ENCODE measurements at regions not wholly inside any gene's neighbourhood (a gene's known extent, or its start where the extent isn't known, plus 50 kb on each side); places are given as distances from the start of the nearest gene placed in this dataset.

- H3K4me2 ChIP-seq = no peak overlapping the region
- WGBS (ENCODE audit: low lambda C conversion rate) = 29% methylated on average over 11 of the region's 11 CpGs
- no peak for DNase-seq
- no peaks in the 10 kb centered on the region for H3K36me3 ChIP-seq (replicated peaks in 1 of 2; ENCODE audit: control insufficient read depth in 1 of 2, insufficient read depth in 2 of 2, low read length in 1 of 2)
- H3F3A ChIP-seq (replicated peaks; ENCODE audit: insufficient read depth) = no peaks in the 10 kb centered on the region
- ChIA-PET POLR2A (no interaction called here), CTCF (no interaction called here)
- no peaks in the 10 kb centered on the region for H3K9me3 ChIP-seq
- no peaks in the 10 kb centered on the region for H4K20me1 ChIP-seq (ENCODE audit: insufficient read depth)
- TF ChIP-seq EP300 (IDR thresholded peaks at IDR 0.05; ENCODE audit: borderline replicate concordance in 1 of 2, low read depth in 1 of 2, low read length in 1 of 2) = no peak
- no peak for TF ChIP-seq RFX5 (IDR thresholded peaks at IDR 0.05; ENCODE audit: low read length)
- TF ChIP-seq, protein P1, sequence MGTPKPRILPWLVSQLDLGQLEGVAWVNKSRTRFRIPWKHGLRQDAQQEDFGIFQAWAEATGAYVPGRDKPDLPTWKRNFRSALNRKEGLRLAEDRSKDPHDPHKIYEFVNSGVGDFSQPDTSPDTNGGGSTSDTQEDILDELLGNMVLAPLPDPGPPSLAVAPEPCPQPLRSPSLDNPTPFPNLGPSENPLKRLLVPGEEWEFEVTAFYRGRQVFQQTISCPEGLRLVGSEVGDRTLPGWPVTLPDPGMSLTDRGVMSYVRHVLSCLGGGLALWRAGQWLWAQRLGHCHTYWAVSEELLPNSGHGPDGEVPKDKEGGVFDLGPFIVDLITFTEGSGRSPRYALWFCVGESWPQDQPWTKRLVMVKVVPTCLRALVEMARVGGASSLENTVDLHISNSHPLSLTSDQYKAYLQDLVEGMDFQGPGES (IDR thresholded peaks at IDR 0.05; ENCODE audit: low read depth, low read length) = no peak
- no peak for TF ChIP-seq NRF1 (IDR thresholded peaks at IDR 0.05; ENCODE audit: low read depth, low read length)
- no peak for TF ChIP-seq ELF1 (IDR thresholded peaks at IDR 0.05)
- TF ChIP-seq ZBTB33 (IDR thresholded peaks at IDR 0.05; ENCODE audit: borderline replicate concordance, low read depth) = no peak
- no peak for TF ChIP-seq TEAD4 (IDR thresholded peaks at IDR 0.05; ENCODE audit: borderline replicate concordance, insufficient read depth)
- H3K9ac ChIP-seq = no peak overlapping the region
- no peak overlapping the region for H3K4me3 ChIP-seq (ENCODE audit: low read depth in 2 of 2, low read length in 1 of 2)
- no peaks in the 10 kb centered on the region for H3K9me2 ChIP-seq
- H2AFZ ChIP-seq (ENCODE audit: low read depth) = no peak overlapping the region
- H3K4me1 ChIP-seq (ENCODE audit: control insufficient read depth in 1 of 2, insufficient read depth in 2 of 2, low read depth in 1 of 2, low read length in 1 of 2) = peaks cover 0 to 46% of the 10 kb centered on the region in 2 experiments; a peak in 2 of 4 replicates
- no peaks in the 10 kb centered on the region for H3K27me3 ChIP-seq (ENCODE audit: insufficient read depth)
- peak overlapping the region in 1 of 2 experiments; percentile 96; a peak in 2 of 4 replicates for H3K27ac ChIP-seq (ENCODE audit: low read depth in 2 of 2, low read length in 1 of 2)
- H3K79me2 ChIP-seq (ENCODE audit: insufficient read depth) = no peaks in the 10 kb centered on the region
Measured at GRCh38 chr10:125513429-125514182, 169.4 kb downstream of the TEX36 start.

DNA sequence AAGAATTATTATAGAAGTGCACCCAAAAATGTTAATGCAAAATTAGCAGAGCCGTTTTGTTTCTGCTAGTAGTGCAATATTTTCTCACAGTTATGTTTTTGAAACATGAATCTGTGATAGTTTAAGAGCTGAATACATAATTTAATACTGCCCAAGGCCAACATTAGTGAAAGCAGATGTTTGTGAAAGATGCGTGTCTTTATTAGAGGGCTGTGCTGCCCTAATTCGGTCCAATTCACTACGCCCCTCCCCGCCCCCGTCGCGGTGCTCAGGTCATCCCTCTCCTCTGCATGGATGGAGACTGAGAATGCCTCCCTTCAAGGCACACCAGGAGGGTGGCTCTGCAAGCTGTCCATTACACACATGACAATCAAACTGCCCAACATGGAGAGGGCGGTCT is 172.0 kb downstream of the TEX36 start:
- peak overlapping the region in 1 of 2 experiments; percentile 92; a peak in 2 of 4 replicates for H3K27ac ChIP-seq (ENCODE audit: low read depth in 2 of 2, low read length in 1 of 2)
- H3K4me2 ChIP-seq = no peak overlapping the region
- no peaks in the 10 kb centered on the region for H3K9me2 ChIP-seq
- no peaks in the 10 kb centered on the region for H3K79me2 ChIP-seq (ENCODE audit: insufficient read depth)
- no peaks in the 10 kb centered on the region for H4K20me1 ChIP-seq (ENCODE audit: insufficient read depth)
- no peaks in the 10 kb centered on the region for H3K27me3 ChIP-seq (ENCODE audit: insufficient read depth)
- no peak overlapping the region for H3K9ac ChIP-seq
- H3K4me3 ChIP-seq (ENCODE audit: low read depth in 2 of 2, low read length in 1 of 2) = no peak overlapping the region
- H3F3A ChIP-seq (replicated peaks; ENCODE audit: insufficient read depth) = no peaks in the 10 kb centered on the region
- CTCF ChIA-PET = interaction anchor here (1.0 to 1.3 kb wide), 3 partner anchors 38 to 349 kb away, joined by 3 to 4 read pairs (median 3); no protein-coding TSS in a partner anchor
- H2AFZ ChIP-seq (ENCODE audit: low read depth) = no peak overlapping the region
- peaks cover 0 to 43% of the 10 kb centered on the region in 2 experiments; a peak in 2 of 4 replicates for H3K4me1 ChIP-seq (ENCODE audit: control insufficient read depth in 1 of 2, insufficient read depth in 2 of 2, low read depth in 1 of 2, low read length in 1 of 2)
- POLR2A ChIA-PET = no interaction called here
- no peaks in the 10 kb centered on the region for H3K9me3 ChIP-seq
- 12% methylated on average over 9 of the region's 9 CpGs for WGBS (ENCODE audit: low lambda C conversion rate)
- peak; percentile 67 for DNase-seq
- H3K36me3 ChIP-seq (replicated peaks in 1 of 2; ENCODE audit: control insufficient read depth in 1 of 2, insufficient read depth in 2 of 2, low read length in 1 of 2) = no peaks in the 10 kb centered on the region
- no peak for TF ChIP-seq TAF1 (IDR thresholded peaks at IDR 0.05; ENCODE audit: borderline replicate concordance, low read depth, low read length)
- TF ChIP-seq RAD21 (IDR thresholded peaks at IDR 0.05; ENCODE audit: low read length) = peak; percentile 6; the same call in 1 of the 2 replicates
- no peak for TF ChIP-seq USF1 (IDR thresholded peaks at IDR 0.05; ENCODE audit: borderline replicate concordance, low read depth)
- TF ChIP-seq SMC3 (IDR thresholded peaks at IDR 0.05; ENCODE audit: low read depth, low read length) = no peak
- TF ChIP-seq RXRA (IDR thresholded peaks at IDR 0.05; ENCODE audit: borderline replicate concordance, low read depth) = no peak
- no peak for TF ChIP-seq PBX3 (IDR thresholded peaks at IDR 0.05)
- TF ChIP-seq RCOR1 (IDR thresholded peaks at IDR 0.05; ENCODE audit: low read length) = peak; percentile 66
- TF ChIP-seq ELF1 (IDR thresholded peaks at IDR 0.05) = no peak
- no peak for TF ChIP-seq CTCF (IDR thresholded peaks at IDR 0.05)
- TF ChIP-seq, protein P2, sequence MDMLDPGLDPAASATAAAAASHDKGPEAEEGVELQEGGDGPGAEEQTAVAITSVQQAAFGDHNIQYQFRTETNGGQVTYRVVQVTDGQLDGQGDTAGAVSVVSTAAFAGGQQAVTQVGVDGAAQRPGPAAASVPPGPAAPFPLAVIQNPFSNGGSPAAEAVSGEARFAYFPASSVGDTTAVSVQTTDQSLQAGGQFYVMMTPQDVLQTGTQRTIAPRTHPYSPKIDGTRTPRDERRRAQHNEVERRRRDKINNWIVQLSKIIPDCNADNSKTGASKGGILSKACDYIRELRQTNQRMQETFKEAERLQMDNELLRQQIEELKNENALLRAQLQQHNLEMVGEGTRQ (IDR thresholded peaks at IDR 0.05; ENCODE audit: borderline replicate concordance, low read depth, low read length) = no peak
- no peak for TF ChIP-seq SIN3A (IDR thresholded peaks at IDR 0.05; ENCODE audit: borderline replicate concordance, low read depth, low read length)
- no peak for TF ChIP-seq MEF2A (IDR thresholded peaks at IDR 0.05; ENCODE audit: borderline replicate concordance, low read depth)
- no peak for TF ChIP-seq EZH2phosphoT487 (IDR thresholded peaks at IDR 0.05; ENCODE audit: borderline replicate concordance, low read depth)

Measured in SK-N-SH (cell line).